ENCODE measurements at regions not wholly inside any gene's neighbourhood (a gene's known extent, or its start where the extent isn't known, plus 50 kb on each side); places are given as distances from the start of the nearest gene placed in this dataset.

DNA sequence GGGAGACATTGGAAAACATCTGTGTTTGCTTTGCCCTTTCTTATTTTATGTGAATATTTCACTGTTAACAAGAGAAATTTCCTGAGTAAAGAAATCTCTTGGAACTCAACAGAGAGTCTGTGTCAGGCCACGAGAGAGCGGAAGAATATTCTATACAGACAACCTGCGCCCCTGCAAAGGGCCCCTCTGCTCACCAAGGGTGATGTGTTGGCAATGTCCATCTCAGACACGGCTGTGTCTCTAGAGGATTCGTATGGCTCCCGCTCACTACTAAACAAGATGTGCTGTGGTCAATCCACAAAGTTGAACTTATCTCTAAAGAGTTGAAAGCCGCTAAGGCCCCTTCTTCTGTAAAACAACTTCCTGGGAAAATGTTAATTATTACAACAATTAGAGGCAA, 241.0 kb upstream of the IRX1 start:
- TF ChIP-seq, protein P1, sequence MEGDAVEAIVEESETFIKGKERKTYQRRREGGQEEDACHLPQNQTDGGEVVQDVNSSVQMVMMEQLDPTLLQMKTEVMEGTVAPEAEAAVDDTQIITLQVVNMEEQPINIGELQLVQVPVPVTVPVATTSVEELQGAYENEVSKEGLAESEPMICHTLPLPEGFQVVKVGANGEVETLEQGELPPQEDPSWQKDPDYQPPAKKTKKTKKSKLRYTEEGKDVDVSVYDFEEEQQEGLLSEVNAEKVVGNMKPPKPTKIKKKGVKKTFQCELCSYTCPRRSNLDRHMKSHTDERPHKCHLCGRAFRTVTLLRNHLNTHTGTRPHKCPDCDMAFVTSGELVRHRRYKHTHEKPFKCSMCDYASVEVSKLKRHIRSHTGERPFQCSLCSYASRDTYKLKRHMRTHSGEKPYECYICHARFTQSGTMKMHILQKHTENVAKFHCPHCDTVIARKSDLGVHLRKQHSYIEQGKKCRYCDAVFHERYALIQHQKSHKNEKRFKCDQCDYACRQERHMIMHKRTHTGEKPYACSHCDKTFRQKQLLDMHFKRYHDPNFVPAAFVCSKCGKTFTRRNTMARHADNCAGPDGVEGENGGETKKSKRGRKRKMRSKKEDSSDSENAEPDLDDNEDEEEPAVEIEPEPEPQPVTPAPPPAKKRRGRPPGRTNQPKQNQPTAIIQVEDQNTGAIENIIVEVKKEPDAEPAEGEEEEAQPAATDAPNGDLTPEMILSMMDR (IDR thresholded peaks at IDR 0.05) = no peak
- TF ChIP-seq POLR2A (IDR thresholded peaks at IDR 0.05) (no peak), POLR2AphosphoS5 (IDR thresholded peaks at IDR 0.05) (no peak)

Measured in transverse colon (tissue), 4 donors.